Uterus (tissue), 3 donors: ENCODE measurements at regions not wholly inside any gene's neighbourhood (a gene's known extent, or its start where the extent isn't known, plus 50 kb on each side); places are given as distances from the start of the nearest gene placed in this dataset.

Source experiments
- DNase-seq, 2 donors: peaks; one replicate each; pipeline ENCODE4 v3.0.0-alpha.2; 2019 to 2020
- H3K27ac ChIP-seq, 2 donors: fragments of 200-600 bp; sonication (generic); 1 replicate in 1 of 2; 2 replicates in 1 of 2; pipeline ENCODE4 v1.5.1; 2016 to 2018
- H3K27me3 ChIP-seq, 2 donors: fragments of 200-600 bp; sonication (generic); one replicate each; pipeline ENCODE4 v1.5.1; 2018 to 2019; ENCODE audit warnings: control low read depth in 1 of 2
- H3K36me3 ChIP-seq, 2 donors: fragments of 200-600 bp; sonication (generic); one replicate each; pipeline ENCODE4 v1.5.1; 2019; ENCODE audit warnings: control low read depth in 1 of 2
- H3K4me1 ChIP-seq, 2 donors: fragments of 200-600 bp; sonication (generic); one replicate each; pipeline ENCODE4 v1.5.1; 2018 to 2019; ENCODE audit warnings: control low read depth in 1 of 2
- H3K4me3 ChIP-seq, 2 donors: fragments of 200-600 bp; sonication (generic); 1 replicate in 1 of 2; 2 replicates in 1 of 2; pipeline ENCODE4 v1.5.1; 2018 to 2019; ENCODE audit warnings: mild to moderate bottlenecking in 1 of 2
- H3K9me3 ChIP-seq, 2 donors: fragments of 200-600 bp; sonication (generic); one replicate each; pipeline ENCODE4 v1.5.1; 2019; ENCODE audit warnings: control low read depth in 1 of 2
- POLR2A ChIP-seq, 2 donors: fragments of 450-650 bp; IDR thresholded peaks; one replicate each; pipeline ENCODE4 v1.6.1; 2016; ENCODE audit warnings: antibody characterized with exemption in 2 of 2, mild to moderate bottlenecking in 1 of 2, moderate library complexity in 1 of 2
- intact Hi-C: fragments of 100-400 bp; cut with DNase I; formaldehyde crosslinking; loops from one replicate; pipeline ENCODE4 v1.15.1; 2023; ENCODE audit warnings: low total_unique reads
- TF ChIP-seq, protein P1 (sequence below), 4 experiments: fragments of 200-600 bp in 2 of 4; fragments of 450-650 bp in 2 of 4; sonication (generic) in 2 of 4; IDR thresholded peaks; one replicate each; pipeline ENCODE4 v1.5.1; 2016 to 2019; ENCODE audit warnings: antibody characterized with exemption in 4 of 4, mild to moderate bottlenecking in 2 of 4, moderate library complexity in 1 of 4
- donor health status: DM: yes; HTN: yes; CAD: no.

DNA sequence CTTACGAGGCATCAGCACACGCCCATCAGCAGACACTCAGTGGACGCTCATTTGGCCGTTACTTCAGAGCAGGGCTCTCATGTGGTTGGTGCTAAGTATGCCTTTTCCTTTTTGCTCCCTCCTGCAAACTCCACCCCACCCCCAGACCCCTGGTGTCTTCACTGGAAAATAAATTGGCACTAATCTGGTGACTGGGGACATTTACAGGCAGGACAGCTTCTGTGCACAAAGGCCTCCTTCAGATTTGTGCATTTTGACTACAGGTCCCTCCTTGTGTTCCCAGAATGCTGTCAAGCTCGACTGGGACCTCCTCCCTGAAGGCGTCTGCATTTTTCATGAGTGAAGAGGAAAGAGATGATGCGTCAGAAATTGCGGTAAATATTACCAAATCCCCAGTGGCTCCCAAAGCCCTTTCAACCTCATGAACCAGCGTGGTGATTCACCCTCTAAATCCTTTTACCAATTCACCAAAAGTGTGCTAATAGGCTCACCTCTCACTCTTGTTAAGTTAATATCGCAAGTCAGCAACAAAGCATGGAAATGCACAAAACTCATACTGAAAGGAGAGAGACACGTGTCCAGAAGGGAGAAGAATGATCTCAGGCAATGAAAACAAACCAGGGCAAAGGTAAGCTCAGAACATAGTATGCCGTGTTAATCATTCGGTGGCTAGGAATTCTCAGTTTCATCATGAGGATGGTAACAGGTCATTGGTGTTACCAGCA, 119.0 kb downstream of the NKX6-1 start:
- H3K27ac ChIP-seq, result no peak overlapping the region
- no peak for DNase-seq
- H3K36me3 ChIP-seq, result no peaks in the 10 kb centered on the region
- TF ChIP-seq POLR2A (IDR thresholded peaks at IDR 0.05), result no peak
- TF ChIP-seq, protein P1, sequence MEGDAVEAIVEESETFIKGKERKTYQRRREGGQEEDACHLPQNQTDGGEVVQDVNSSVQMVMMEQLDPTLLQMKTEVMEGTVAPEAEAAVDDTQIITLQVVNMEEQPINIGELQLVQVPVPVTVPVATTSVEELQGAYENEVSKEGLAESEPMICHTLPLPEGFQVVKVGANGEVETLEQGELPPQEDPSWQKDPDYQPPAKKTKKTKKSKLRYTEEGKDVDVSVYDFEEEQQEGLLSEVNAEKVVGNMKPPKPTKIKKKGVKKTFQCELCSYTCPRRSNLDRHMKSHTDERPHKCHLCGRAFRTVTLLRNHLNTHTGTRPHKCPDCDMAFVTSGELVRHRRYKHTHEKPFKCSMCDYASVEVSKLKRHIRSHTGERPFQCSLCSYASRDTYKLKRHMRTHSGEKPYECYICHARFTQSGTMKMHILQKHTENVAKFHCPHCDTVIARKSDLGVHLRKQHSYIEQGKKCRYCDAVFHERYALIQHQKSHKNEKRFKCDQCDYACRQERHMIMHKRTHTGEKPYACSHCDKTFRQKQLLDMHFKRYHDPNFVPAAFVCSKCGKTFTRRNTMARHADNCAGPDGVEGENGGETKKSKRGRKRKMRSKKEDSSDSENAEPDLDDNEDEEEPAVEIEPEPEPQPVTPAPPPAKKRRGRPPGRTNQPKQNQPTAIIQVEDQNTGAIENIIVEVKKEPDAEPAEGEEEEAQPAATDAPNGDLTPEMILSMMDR (IDR thresholded peaks at IDR 0.05), result no peak
- intact Hi-C loops, result no loop called here
- no peaks in the 10 kb centered on the region for H3K27me3 ChIP-seq
- no peaks in the 10 kb centered on the region for H3K9me3 ChIP-seq
- no peaks in the 10 kb centered on the region for H3K4me1 ChIP-seq
- H3K4me3 ChIP-seq, result no peak overlapping the region

DNA sequence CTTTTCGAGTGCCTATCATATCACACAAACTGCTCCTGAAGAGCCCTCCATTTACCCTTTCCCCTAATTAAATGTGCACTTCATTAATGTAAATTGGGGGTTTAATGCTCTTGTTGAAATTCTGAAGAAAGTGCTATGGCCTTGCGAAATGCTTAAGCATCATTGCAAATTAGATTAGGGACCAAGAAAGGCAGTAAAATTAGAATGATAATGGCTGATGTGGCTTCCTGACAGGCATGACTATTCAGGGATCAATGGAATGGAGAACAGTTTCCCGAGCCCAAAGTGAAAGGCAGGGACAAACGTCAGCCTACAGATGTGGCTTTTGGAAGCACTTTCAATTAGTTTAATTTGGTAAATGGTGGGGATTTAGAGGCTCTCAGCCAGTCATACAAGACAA, 120.1 kb downstream of the NKX6-1 start:
- intact Hi-C loops, result no loop called here

DNA sequence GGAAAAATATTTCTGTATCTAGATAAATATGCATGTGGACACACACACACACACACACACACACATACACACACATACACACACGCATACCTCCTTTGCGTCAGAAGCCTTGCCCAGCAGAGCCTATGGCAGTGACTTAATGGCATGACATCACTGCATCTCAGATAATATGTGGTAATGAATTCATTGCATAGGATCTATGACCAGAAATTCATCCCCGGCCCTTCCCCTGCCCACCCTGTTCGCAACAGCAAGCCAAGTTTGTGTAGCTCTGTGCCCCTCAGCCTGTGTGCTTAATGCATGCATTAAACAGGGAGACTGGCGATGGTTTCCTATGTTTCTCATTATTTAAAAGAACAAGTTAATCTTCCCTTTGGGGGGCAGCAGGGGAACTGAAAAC, 120.7 kb downstream of the NKX6-1 start:
- Histone ChIP-seq H3K36me3 (no peaks in the 10 kb centered on the region), H3K27me3 (no peaks in the 10 kb centered on the region), H3K4me1 (no peaks in the 10 kb centered on the region), H3K27ac (no peak overlapping the region), H3K4me3 (no peak overlapping the region), H3K9me3 (no peaks in the 10 kb centered on the region)
- no peak for TF ChIP-seq POLR2A (IDR thresholded peaks at IDR 0.05)
- TF ChIP-seq, protein P1 (IDR thresholded peaks at IDR 0.05), result no peak
- intact Hi-C loops, result no loop called here
- DNase-seq, result no peak

More for the DNA sequence above, 120.1 kb downstream of the NKX6-1 start:
- DNase-seq, result no peak
- no peak overlapping the region for H3K27ac ChIP-seq
- H3K36me3 ChIP-seq, result no peaks in the 10 kb centered on the region
- H3K4me1 ChIP-seq, result no peaks in the 10 kb centered on the region
- H3K27me3 ChIP-seq, result no peaks in the 10 kb centered on the region
- no peak overlapping the region for H3K4me3 ChIP-seq
- TF ChIP-seq, protein P1 (IDR thresholded peaks at IDR 0.05), result no peak
- TF ChIP-seq POLR2A (IDR thresholded peaks at IDR 0.05), result no peak
- no peaks in the 10 kb centered on the region for H3K9me3 ChIP-seq

DNA sequence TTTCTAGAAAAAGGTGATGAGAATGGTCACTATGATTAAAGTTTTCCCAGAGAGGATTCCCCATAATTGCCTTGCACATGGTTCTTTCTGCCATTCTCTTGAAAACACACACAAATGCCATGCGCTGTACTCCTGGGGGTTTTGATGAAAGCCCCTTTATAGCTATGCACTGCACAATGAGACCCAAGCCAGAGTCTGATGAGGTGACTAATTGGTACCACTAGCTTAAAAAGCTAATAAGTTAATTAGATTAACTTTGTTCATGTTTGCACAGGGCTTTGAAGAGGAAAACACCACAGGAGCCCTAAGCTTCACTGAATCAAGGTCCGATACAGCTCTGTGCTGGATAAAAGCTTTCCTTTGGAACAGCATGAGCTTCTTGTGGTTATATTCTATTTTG, 132.2 kb downstream of the NKX6-1 start:
- Histone ChIP-seq H3K4me3 (no peak overlapping the region), H3K27me3 (no peaks in the 10 kb centered on the region), H3K9me3 (no peaks in the 10 kb centered on the region), H3K36me3 (no peaks in the 10 kb centered on the region), H3K4me1 (no peaks in the 10 kb centered on the region), H3K27ac (no peak overlapping the region)
- DNase-seq, result no peak
- TF ChIP-seq, protein P1 (IDR thresholded peaks at IDR 0.05), result no peak
- no peak for TF ChIP-seq POLR2A (IDR thresholded peaks at IDR 0.05)
- intact Hi-C loops, result no loop called here

DNA sequence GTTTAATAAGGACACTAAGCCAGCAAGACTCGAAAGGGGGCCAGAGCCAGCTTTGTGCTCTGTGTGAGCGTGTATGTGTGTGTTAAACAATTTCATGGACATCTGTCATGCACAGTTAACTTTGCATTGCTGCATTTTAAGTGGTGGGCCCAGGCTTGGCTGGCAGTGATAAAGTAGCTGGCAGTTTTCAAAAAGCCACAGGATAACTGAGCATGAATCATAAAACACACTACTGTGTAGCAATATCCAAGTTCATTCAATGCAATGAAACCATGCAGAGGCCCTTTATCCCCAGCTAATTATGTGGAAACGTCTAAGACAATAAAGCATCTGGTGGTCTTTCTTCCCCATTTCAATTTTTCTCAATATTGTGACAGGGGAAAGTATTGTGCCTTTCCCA, 132.9 kb downstream of the NKX6-1 start:
- no peaks in the 10 kb centered on the region for H3K27me3 ChIP-seq
- no peaks in the 10 kb centered on the region for H3K4me1 ChIP-seq
- H3K27ac ChIP-seq, result no peak overlapping the region
- TF ChIP-seq, protein P1 (IDR thresholded peaks at IDR 0.05), result no peak
- TF ChIP-seq POLR2A (IDR thresholded peaks at IDR 0.05), result no peak
- H3K9me3 ChIP-seq, result no peaks in the 10 kb centered on the region
- intact Hi-C loops, result no loop called here
- H3K36me3 ChIP-seq, result no peaks in the 10 kb centered on the region
- H3K4me3 ChIP-seq, result no peak overlapping the region
- no peak for DNase-seq
